ENCODE measurements at regions not wholly inside any gene's neighbourhood (a gene's known extent, or its start where the extent isn't known, plus 50 kb on each side); places are given as distances from the start of the nearest gene placed in this dataset.
"Not testable (repeated sequence)": the region's sequence is repeated elsewhere in the genome, so short reads cannot be mapped to it uniquely, and the experiment has no call there.

GRCh38 chr9:11686733-11687132 lies 1006.5 kb upstream of the TYRP1 start:
- DNase-seq (ENCODE audit: low read depth in 4 of 4, low spot score in 3 of 4) = no peak

GRCh38 chr9:11697126-11697525 lies 996.1 kb upstream of the TYRP1 start:
- no peak for DNase-seq (ENCODE audit: low read depth in 4 of 4, low spot score in 3 of 4)

DNA sequence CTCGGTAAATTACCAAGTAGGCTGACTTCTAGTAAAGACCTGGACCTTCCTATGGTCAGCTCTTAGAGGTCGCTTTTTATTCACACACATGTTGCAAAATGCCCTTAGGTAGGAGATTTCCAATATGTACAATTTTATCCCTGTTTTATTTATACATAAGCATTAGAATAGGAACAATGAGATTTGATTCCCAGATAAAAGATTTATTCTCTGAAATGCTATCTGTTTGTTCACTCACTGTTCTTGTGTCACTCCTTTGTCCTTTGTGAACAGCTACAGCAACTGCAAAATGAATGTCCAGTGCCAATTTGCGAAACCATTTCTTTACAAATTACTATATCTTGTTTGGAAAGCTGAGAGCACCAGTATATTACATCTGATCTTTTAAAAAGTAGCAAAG lies 991.5 kb upstream of the TYRP1 start:
- no peak for DNase-seq (ENCODE audit: low read depth in 4 of 4, low spot score in 3 of 4)

- no peak for DNase-seq (ENCODE audit: low read depth in 4 of 4, low spot score in 3 of 4)
Measured at GRCh38 chr9:11702548-11702947, 990.6 kb upstream of the TYRP1 start.

- DNase-seq (ENCODE audit: low read depth in 4 of 4, low spot score in 3 of 4) = not testable (repeated sequence)
Measured at GRCh38 chr9:11704198-11704597, 989.0 kb upstream of the TYRP1 start.

- no peak for DNase-seq (ENCODE audit: low read depth in 4 of 4, low spot score in 3 of 4)
Measured at GRCh38 chr9:11708899-11709298, 984.3 kb upstream of the TYRP1 start.

DNA sequence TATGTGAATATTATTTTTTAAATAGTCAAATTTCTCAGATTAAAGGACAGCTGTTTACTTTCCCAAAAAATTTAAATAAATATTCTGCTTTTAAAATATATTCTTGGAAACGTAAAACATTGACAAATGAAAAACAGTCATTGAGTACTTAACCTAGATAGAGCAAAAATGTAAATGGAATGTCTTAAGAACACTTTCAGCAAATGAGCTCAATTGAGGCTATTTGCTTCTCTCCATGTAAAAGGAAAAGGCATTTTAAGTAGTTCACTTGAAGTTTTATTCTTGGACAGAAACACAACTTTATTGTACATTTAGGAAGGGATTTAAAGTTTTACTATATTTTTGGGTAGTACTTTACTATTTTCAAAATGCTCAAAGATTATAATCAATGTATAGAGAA lies 983.6 kb upstream of the TYRP1 start:
- DNase-seq (ENCODE audit: low read depth in 4 of 4, low spot score in 3 of 4) = no peak

GRCh38 chr9:11713077-11713476 lies 980.1 kb upstream of the TYRP1 start:
- no peak for DNase-seq (ENCODE audit: low read depth in 4 of 4, low spot score in 3 of 4)

- DNase-seq (ENCODE audit: low read depth in 4 of 4, low spot score in 3 of 4) = no peak
Measured at GRCh38 chr9:11722957-11723356, 970.2 kb upstream of the TYRP1 start.

GRCh38 chr9:11726659-11727058 lies 966.5 kb upstream of the TYRP1 start:
- DNase-seq (ENCODE audit: low read depth in 4 of 4, low spot score in 3 of 4) = no peak

- DNase-seq (ENCODE audit: low read depth in 4 of 4, low spot score in 3 of 4) = no peak
Measured at GRCh38 chr9:11735391-11735790, 957.8 kb upstream of the TYRP1 start.

DNA sequence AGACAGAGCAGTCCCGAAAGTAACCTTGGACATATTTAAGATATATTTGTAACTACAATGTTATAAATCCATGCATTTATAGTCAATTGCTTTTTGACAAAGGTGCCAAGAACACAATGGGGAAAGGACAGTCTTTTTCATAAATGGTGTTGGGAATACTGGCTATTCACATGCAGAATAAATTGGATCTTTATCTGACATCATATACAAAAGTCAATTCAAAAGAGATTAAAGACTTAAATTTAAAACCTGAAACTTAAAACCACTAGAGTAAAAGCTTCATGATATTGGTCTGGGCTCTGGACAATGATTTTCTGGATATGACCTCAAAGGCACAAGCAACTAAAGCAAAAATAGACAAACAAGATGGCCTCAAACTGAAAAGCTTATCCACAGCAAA lies 950.7 kb upstream of the TYRP1 start:
- no peak for DNase-seq (ENCODE audit: low read depth in 4 of 4, low spot score in 3 of 4)

DNA sequence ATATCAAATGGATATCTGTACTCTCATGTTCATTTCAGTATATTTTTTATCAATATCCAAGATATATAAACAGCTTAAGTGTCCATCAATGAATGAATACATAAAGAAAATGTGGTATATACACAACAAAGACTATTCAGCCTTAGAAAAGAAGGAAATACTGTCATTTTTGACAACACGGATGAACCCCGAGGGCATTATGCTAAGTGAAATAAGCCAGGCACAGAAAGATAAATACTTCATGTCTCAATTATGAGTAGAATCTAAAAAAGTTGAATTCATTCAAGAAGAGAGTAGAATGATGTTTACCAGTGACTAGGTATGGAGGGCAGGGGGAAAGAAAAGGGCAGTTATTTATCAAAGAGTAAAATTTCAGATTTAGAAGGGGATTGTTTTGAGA lies 949.8 kb upstream of the TYRP1 start:
- no peak for DNase-seq (ENCODE audit: low read depth in 4 of 4, low spot score in 3 of 4)

DNA sequence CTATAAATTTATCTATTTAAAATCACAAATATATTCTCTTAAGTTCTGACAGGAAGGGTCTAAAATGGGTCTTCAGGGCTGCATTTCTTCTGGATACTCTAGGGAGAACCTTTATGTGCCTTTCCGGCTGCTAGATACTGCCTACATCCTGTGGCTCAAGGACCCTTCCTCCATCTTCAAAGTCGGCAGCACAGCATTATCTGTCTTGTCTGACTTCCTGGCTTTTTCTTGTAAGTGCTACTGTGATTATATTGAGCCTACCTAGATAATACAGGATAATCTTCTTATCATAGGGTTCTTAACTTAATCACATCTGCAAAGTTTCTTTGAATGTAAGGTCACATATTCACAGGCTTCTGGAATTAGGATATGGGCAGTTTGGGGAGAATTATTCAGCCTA lies 943.8 kb upstream of the TYRP1 start:
- no peak for DNase-seq (ENCODE audit: low read depth in 4 of 4, low spot score in 3 of 4)

GRCh38 chr9:11755951-11756350 lies 937.2 kb upstream of the TYRP1 start:
- DNase-seq (ENCODE audit: low read depth in 4 of 4, low spot score in 3 of 4) = no peak

DNA sequence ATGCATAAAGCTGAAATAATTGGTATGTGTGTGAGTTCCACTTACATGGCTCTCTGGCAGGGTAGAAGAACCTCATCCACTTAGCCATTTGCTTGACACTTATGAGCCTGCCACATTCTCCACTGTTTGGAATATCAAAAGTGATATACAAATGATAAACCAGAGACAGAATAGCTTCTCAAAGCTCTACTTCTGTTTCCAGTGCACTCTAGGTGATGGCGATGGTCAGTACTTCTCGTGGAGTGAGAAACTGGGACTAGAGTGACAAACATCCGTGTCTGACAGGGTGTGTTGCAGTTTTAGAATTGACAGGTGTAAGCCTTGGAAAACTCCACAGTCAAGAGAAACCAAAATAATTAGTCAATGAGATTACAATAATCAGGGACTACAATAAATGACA lies 935.8 kb upstream of the TYRP1 start:
- DNase-seq (ENCODE audit: low read depth in 4 of 4, low spot score in 3 of 4) = no peak

DNA sequence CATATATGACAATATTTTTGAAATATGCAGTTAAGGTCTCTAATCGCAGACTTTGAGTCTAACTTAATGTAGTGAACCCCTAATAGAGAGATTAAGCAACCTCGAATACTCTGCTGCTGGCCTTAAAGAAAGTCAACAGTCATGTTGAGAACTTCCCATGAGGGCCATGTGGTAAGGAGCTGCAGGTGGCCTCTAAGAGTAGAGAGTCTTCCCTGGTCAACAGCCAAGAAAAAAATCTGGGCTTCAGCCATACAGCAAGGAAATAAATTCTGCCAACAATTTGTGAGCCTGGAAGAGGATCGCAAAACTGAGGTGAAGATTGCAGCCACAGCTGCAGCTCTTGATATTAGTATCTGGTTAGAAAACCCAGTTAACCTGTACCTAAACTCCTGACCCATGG lies 935.2 kb upstream of the TYRP1 start:
- no peak for DNase-seq (ENCODE audit: low read depth in 4 of 4, low spot score in 3 of 4)

DNA sequence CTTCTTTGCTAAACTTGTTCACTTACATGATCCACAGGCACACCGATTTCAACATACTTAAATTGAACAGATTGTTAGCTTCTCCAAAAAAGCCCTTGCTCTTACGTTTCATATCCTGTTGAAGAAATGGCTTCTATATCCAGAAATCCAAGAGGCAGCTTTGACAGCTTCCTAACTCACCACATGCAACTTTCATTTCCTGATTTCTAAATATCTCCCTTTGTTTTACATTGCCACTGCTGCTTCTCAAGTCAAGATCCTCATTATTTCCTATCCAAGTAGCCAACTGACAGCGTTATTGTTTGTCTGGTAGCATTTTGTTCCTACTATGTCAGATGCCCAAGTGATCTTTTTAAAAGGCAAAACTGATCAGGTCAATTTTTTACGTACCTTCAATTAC lies 913.2 kb upstream of the TYRP1 start:
- no peak for DNase-seq (ENCODE audit: low read depth in 4 of 4, low spot score in 3 of 4)

DNA sequence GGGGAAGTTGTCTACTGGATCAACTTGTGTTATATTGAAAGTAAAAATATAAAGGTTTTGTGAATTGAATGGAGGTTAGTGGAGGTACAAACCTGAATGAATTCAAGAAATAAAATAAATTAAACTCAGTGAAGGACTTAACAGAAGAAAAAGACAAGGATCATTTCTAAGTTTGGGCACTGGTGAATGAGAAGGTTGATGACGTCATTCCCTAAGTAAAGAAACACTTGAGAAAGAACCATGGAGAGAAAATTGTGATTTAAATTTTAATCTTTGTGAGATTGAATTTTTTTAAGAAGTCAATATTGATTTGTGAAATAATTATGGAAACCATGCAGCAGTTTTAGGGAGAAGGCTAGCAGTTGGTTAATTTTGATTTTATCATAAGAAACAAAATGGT lies 900.3 kb upstream of the TYRP1 start:
- no peak for DNase-seq (ENCODE audit: low read depth in 4 of 4, low spot score in 3 of 4)

GRCh38 chr9:11794984-11795383 lies 898.2 kb upstream of the TYRP1 start:
- DNase-seq (ENCODE audit: low read depth in 4 of 4, low spot score in 3 of 4) = no peak

- DNase-seq (ENCODE audit: low read depth in 4 of 4, low spot score in 3 of 4) = no peak
Measured at GRCh38 chr9:11805969-11806368, 887.2 kb upstream of the TYRP1 start.

- DNase-seq (ENCODE audit: low read depth in 4 of 4, low spot score in 3 of 4) = no peak
Measured at GRCh38 chr9:11821306-11821975, 871.7 kb upstream of the TYRP1 start.

GRCh38 chr9:11828201-11828600 lies 865.0 kb upstream of the TYRP1 start:
- DNase-seq (ENCODE audit: low read depth in 4 of 4, low spot score in 3 of 4) = no peak
